ENCODE measurements at regions not wholly inside any gene's neighbourhood (a gene's known extent, or its start where the extent isn't known, plus 50 kb on each side); places are given as distances from the start of the nearest gene placed in this dataset.

DNA sequence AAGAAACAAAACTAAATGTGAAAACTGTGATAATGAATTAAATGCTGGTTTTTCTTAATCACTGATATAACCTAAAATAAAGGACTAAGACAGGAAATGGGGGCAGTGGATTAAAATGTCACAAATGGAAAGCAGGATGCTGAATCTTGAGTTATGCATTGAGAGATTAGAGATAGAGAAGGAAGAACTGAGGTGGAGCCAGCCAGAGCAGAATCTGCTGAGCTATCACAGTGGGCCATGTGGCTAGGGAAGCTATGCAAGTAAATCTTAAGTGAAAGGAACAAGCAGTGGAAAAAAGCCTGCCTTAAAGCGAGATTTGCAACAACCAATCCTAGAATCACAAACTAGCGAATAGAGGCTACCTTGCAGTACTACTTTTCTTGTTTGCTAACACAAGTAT is 188.5 kb upstream of the RASA1 start:
- H3K4me2 ChIP-seq (ENCODE audit: extremely low read depth, insufficient read depth, low read length), result no peak overlapping the region
- no peaks in the 10 kb centered on the region for H3K4me1 ChIP-seq (ENCODE audit: control insufficient read depth, extremely low read depth, insufficient read depth, low read length)
- no peak for DNase-seq (ENCODE audit: low read depth in 2 of 2)
- H3K4me3 ChIP-seq (replicated peaks in 1 of 4; ENCODE audit: control extremely low read depth in 1 of 4, insufficient read depth in 1 of 4, low read depth in 3 of 4, low read length in 4 of 4), result no peak overlapping the region
- no peaks in the 10 kb centered on the region for H3K79me2 ChIP-seq (ENCODE audit: control insufficient read depth, insufficient read depth, low read length)
- H3K27ac ChIP-seq (ENCODE audit: insufficient read depth, low read length), result no peak overlapping the region
- TF ChIP-seq, protein P1, sequence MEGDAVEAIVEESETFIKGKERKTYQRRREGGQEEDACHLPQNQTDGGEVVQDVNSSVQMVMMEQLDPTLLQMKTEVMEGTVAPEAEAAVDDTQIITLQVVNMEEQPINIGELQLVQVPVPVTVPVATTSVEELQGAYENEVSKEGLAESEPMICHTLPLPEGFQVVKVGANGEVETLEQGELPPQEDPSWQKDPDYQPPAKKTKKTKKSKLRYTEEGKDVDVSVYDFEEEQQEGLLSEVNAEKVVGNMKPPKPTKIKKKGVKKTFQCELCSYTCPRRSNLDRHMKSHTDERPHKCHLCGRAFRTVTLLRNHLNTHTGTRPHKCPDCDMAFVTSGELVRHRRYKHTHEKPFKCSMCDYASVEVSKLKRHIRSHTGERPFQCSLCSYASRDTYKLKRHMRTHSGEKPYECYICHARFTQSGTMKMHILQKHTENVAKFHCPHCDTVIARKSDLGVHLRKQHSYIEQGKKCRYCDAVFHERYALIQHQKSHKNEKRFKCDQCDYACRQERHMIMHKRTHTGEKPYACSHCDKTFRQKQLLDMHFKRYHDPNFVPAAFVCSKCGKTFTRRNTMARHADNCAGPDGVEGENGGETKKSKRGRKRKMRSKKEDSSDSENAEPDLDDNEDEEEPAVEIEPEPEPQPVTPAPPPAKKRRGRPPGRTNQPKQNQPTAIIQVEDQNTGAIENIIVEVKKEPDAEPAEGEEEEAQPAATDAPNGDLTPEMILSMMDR (conservative IDR thresholded peaks at IDR 0.05 in 1 of 2, IDR thresholded peaks at IDR 0.05 in 1 of 2; ENCODE audit: low read depth in 1 of 2, low read length in 2 of 2), result no peak
- TF ChIP-seq EZH2 (IDR thresholded peaks at IDR 0.05; ENCODE audit: low read length, missing control alignments), result no peak
- H3K9me3 ChIP-seq (ENCODE audit: control insufficient read depth, insufficient read depth, low read depth, low read length), result no peaks in the 10 kb centered on the region
- no peak overlapping the region for H3K9ac ChIP-seq (ENCODE audit: insufficient read depth, low read length)
- no peaks in the 10 kb centered on the region for H3K27me3 ChIP-seq (ENCODE audit: control insufficient read depth, insufficient read depth, low read length)
- H4K20me1 ChIP-seq (ENCODE audit: control insufficient read depth, extremely low read depth, insufficient read depth, low read length), result no peaks in the 10 kb centered on the region
- H2AFZ ChIP-seq (ENCODE audit: low read length), result no peak overlapping the region
- H3K36me3 ChIP-seq (ENCODE audit: control insufficient read depth, insufficient read depth, low read length), result no peaks in the 10 kb centered on the region

DNA sequence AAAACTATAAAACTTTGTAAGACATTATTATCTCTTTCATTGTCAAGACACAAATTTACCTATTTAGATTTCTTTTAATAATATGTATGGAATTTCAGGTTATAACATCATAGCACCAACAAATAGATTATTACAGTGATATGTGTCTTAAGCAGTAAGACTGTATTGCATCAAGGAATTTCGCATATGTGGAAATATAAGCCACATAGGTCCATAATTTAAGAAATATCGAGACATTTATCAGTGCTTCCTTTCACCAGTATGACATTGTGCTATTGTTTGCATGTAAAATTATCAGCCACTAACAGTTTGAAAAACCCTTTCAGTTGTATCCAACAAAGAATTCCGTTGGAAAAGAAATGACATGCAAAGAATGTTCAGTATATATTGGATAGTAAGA is 186.7 kb upstream of the RASA1 start:
- H3K27ac ChIP-seq (ENCODE audit: insufficient read depth, low read length), result no peak overlapping the region
- H3K9me3 ChIP-seq (ENCODE audit: control insufficient read depth, insufficient read depth, low read depth, low read length), result no peaks in the 10 kb centered on the region
- H3K36me3 ChIP-seq (ENCODE audit: control insufficient read depth, insufficient read depth, low read length), result no peaks in the 10 kb centered on the region
- H3K27me3 ChIP-seq (ENCODE audit: control insufficient read depth, insufficient read depth, low read length), result no peaks in the 10 kb centered on the region
- no peak for DNase-seq (ENCODE audit: low read depth in 2 of 2)
- TF ChIP-seq, protein P1 (conservative IDR thresholded peaks at IDR 0.05 in 1 of 2, IDR thresholded peaks at IDR 0.05 in 1 of 2; ENCODE audit: low read depth in 1 of 2, low read length in 2 of 2), result no peak
- no peak for TF ChIP-seq EZH2 (IDR thresholded peaks at IDR 0.05; ENCODE audit: low read length, missing control alignments)
- H3K4me1 ChIP-seq (ENCODE audit: control insufficient read depth, extremely low read depth, insufficient read depth, low read length), result no peaks in the 10 kb centered on the region
- H3K4me2 ChIP-seq (ENCODE audit: extremely low read depth, insufficient read depth, low read length), result no peak overlapping the region
- no peak overlapping the region for H3K9ac ChIP-seq (ENCODE audit: insufficient read depth, low read length)
- no peak overlapping the region for H3K4me3 ChIP-seq (replicated peaks in 1 of 4; ENCODE audit: control extremely low read depth in 1 of 4, insufficient read depth in 1 of 4, low read depth in 3 of 4, low read length in 4 of 4)
- H3K79me2 ChIP-seq (ENCODE audit: control insufficient read depth, insufficient read depth, low read length), result no peaks in the 10 kb centered on the region
- H2AFZ ChIP-seq (ENCODE audit: low read length), result no peak overlapping the region
- no peaks in the 10 kb centered on the region for H4K20me1 ChIP-seq (ENCODE audit: control insufficient read depth, extremely low read depth, insufficient read depth, low read length)

DNA sequence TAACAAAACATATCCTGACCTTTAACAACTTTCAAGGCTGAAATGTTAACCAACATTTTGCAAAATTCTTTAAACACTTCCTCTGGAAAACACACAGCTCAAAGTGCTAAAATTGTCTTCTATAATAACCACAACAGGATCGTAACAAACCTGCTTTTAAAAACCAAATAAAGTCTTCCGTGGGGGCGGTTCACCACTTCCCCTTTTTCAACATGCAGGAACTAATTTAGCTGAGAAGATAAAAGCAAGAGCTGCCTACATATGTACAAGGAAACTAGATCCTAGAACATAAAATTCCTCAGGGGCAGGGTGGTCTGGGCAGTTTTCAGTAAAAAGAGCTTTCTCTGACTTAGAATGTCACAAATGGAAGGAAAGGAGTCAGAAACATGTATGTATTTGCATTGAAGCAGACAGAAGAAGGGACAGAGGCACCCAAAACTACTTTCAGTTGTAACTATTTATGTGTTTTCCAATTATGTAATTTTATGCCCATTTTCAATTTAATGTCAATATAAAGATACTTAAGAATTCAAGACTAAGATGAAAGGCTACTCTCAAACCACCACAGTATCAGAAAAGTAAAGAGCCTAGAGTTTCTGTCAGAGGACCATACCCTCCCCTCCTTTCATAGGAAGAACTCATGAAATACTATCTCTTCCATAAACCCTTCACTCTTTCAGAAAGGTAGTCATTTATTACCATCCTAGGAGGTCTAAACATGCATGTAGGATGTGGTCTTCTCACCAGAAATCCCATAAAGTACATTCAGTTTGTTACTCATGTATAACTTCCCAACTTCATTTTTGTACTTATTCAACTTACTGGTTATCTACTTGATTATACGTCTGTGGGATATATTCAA is 185.9 kb upstream of the RASA1 start:
- TF ChIP-seq, protein P1 (conservative IDR thresholded peaks at IDR 0.05 in 1 of 2, IDR thresholded peaks at IDR 0.05 in 1 of 2; ENCODE audit: low read depth in 1 of 2, low read length in 2 of 2), result no peak
- no peak for TF ChIP-seq EZH2 (IDR thresholded peaks at IDR 0.05; ENCODE audit: low read length, missing control alignments)
- no peak overlapping the region for H3K27ac ChIP-seq (ENCODE audit: insufficient read depth, low read length)
- no peak for DNase-seq (ENCODE audit: low read depth in 2 of 2)
- no peaks in the 10 kb centered on the region for H3K27me3 ChIP-seq (ENCODE audit: control insufficient read depth, insufficient read depth, low read length)
- no peak overlapping the region for H3K9ac ChIP-seq (ENCODE audit: insufficient read depth, low read length)
- no peak overlapping the region for H3K4me2 ChIP-seq (ENCODE audit: extremely low read depth, insufficient read depth, low read length)
- H3K4me3 ChIP-seq (replicated peaks in 1 of 4; ENCODE audit: control extremely low read depth in 1 of 4, insufficient read depth in 1 of 4, low read depth in 3 of 4, low read length in 4 of 4), result no peak overlapping the region
- no peaks in the 10 kb centered on the region for H4K20me1 ChIP-seq (ENCODE audit: control insufficient read depth, extremely low read depth, insufficient read depth, low read length)
- no peaks in the 10 kb centered on the region for H3K79me2 ChIP-seq (ENCODE audit: control insufficient read depth, insufficient read depth, low read length)
- no peak overlapping the region for H2AFZ ChIP-seq (ENCODE audit: low read length)
- no peaks in the 10 kb centered on the region for H3K36me3 ChIP-seq (ENCODE audit: control insufficient read depth, insufficient read depth, low read length)
- H3K9me3 ChIP-seq (ENCODE audit: control insufficient read depth, insufficient read depth, low read depth, low read length), result no peaks in the 10 kb centered on the region
- H3K4me1 ChIP-seq (ENCODE audit: control insufficient read depth, extremely low read depth, insufficient read depth, low read length), result no peaks in the 10 kb centered on the region
